NCI-H1105 (cell line): ENCODE measurements at regions not wholly inside any gene's neighbourhood (a gene's known extent, or its start where the extent isn't known, plus 50 kb on each side); places are given as distances from the start of the nearest gene placed in this dataset.
"Not testable (repeated sequence)": the region's sequence is repeated elsewhere in the genome, so short reads cannot be mapped to it uniquely, and the experiment has no call there.

Source experiments
- DNase-seq: peaks from one replicate; lab custom pipeline; 2025; lab: John Stamatoyannopoulos, UW

- DNase-seq = no peak
Measured at GRCh38 chr11:23151819-23152218, 291.5 kb upstream of the CCDC179 start.

- no peak for DNase-seq
Measured at GRCh38 chr11:23155503-23155902, 295.2 kb upstream of the CCDC179 start.

- DNase-seq = no peak
Measured at GRCh38 chr11:23164022-23164421, 303.7 kb upstream of the CCDC179 start.

DNA sequence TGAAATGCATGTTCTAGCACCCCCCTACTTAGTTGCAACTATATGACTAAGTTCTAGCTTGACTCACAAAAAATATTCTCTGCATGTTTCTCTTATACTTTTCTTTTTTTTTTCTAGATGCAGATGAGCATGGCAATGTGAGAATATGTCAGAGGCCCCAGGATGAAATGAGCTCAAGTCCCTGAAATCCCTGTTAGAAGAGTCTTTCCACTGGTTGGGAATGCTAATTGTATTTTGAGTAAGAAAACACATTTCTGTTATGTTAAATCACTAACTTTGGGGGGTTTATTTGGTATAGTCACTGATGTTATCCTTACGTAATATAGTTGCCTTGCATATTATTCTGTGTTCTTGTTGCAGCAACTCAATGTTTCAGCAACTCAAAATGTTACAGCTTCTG, 306.1 kb upstream of the CCDC179 start:
- no peak for DNase-seq

DNA sequence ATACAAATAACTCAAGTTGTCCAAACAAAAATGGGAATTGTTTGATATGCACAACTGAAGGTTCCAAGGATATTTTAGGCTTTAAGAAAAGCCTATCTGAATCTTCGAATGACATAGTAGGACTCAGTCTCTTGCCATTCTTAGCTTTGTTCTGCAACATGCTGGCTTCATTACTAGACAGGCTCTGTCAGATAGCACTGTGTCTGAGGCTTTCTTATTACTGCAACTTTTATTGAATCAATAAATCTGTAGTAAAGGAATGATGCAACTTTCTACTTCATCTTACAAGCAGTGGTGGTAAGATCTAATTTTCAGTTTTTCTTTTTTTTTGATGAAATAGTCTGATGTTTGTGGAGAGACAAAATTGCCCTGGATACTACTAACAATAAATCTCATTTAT, 319.3 kb upstream of the CCDC179 start:
- no peak for DNase-seq

- DNase-seq = no peak
Measured at GRCh38 chr11:23181022-23181807, 320.9 kb upstream of the CCDC179 start.

- DNase-seq = no peak
Measured at GRCh38 chr11:23192256-23192655, 332.0 kb upstream of the CCDC179 start.

DNA sequence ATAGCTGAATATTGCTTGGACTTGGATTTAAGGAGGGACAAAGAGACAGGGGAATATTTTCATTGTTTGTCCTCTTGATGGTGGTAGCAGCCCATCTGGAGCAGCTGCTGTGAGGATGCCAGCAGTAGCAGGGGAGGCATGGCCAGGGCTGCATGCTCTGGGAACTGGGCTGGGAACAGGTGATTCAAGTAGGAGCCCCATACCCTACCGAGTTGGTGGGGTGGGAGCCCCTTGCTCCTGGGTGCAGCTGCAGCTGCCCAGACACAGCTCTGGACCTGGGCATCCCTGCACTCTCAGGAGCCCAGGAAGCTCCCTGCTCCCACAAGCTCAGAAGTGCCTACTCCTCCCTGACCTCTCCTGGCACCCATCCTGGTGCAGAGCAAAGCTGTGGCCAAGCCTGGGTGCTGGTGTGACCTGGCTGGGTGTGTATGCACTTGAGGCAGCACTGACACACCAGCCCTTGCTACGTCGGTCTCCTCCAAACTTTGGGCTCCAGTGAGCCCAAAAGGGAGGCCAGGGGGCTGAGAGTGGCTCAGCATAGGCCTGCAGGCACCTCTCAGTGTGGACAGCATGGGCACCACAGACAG, 341.8 kb upstream of the CCDC179 start:
- no peak for DNase-seq

GRCh38 chr11:23202611-23203010, 342.3 kb upstream of the CCDC179 start:
- no peak for DNase-seq

DNA sequence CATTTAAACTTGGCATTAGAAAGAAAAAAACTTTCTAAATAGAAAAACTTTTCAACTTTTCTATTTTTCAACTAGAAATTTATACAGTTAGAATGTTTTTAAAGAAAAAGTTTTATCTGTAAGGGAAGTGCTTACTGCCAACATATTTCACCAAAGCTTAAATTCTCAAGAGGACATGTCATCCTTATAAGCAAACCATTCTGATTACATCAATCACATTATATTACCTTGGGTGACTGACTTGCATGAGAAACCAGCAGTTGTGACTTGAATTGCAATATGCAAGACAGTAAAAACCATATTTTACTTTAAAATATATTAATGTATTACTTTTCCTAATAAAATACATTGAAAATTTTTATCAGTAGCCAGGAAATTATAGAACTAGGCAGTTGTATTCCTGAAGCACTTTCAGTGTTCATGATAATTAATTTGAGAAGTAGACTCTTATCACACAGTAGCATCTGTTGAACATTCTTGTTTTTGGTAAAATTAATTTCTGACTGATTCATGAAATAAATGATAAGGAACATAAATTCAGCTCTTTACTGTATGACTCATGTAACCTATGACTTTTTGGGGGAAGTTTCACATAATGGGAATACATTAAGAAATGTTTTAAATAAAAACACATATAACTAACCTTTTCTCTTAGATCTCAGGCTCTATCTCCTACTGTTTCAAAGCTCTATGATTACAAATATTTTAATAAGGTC, 345.0 kb upstream of the CCDC179 start:
- no peak for DNase-seq

- DNase-seq = no peak
Measured at GRCh38 chr11:23206741-23207336, 346.6 kb upstream of the CCDC179 start.

DNA sequence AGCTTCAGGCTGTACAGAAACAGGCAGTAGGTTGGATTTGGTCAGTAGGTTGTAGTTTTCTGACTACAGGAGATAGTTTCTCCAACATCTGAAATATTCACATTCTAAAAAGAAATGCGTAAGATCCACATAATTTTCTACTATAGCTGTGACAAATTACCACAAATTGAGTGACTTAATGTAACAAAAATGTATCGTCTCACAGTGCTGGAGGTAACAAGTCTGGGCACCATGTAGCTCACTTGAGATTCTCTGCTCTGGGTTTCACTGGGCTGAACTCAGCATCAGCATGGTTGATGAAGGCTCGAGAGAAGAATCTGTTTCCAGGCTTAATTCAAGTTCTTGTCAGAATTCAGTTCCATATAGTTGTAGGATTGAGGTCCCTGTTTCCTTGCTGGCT, 350.9 kb upstream of the CCDC179 start:
- no peak for DNase-seq

- no peak for DNase-seq
Measured at GRCh38 chr11:23212807-23213206, 352.5 kb upstream of the CCDC179 start.

DNA sequence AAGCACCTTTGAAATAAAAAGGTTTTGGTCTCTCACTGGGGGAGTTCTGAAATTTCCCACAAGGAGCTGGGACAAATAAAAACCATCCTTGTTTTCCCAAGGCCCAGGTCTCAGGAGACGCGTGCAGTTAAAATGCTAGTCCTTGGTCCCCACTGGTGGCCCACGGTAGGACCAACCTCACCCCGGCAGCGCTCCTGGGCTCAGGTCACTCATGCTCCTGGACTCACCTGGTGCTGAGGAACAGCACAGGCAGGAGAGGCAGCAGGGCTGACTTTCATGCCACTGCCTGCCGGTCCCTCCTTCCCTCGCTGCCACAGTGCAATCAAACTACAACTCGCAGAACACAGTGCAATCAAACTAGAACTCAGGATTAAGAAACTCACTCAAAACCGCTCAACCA, 356.8 kb upstream of the CCDC179 start:
- no peak for DNase-seq

- not testable (repeated sequence) for DNase-seq
Measured at GRCh38 chr11:23220086-23220485, 359.8 kb upstream of the CCDC179 start.

DNA sequence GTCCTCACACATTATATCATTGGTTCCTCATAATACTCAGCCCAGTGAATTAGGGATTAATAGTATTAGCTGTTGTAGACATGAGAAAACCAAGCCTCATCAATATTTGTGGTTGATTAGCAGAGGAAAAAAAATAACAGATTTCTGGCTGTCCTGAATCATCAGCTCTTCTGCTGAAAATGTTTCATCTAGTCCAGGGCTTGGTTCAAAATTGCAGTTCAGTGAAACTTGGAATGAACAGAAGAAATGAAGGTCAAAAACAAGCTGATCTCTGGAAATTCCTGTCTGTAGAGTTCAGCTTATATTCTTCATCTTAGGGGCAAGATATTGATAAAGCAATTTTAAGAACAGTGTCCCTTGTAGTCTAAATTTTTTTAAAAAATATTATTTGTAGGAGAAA, 361.1 kb upstream of the CCDC179 start:
- DNase-seq = no peak

DNA sequence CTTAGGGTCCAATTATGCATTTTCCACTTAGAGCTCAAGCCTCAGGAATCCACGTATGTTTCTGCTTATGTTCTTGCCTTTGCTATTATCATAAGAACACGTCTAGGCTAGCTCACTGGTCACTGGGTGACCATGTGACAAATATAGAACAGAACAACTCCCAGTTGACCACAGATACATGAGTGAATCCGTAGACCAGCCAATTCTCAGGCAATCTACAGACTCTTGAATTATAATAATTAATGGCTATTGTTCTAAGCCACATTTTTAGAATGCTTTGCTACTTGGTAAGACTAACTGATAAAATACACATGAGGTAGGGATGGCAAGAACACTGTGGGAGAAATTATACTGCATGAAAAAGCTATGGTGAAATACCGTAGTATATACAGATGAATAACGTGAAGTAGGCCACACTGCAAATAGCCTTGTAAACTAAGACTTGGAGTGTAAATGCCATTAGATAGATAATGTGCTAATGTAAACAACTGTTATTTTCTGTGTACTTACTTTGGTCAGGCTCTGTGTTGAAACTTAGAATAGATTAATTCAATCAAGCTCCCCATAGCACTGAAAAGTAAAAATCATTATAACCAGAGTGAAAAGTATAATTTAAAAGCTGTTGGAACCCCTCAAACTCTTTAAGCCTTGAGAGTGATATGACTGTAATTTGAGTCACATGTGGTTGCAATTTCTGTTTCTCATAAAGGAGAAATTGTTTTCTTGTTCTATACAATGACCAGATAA, 366.2 kb upstream of the CCDC179 start:
- DNase-seq = no peak

DNA sequence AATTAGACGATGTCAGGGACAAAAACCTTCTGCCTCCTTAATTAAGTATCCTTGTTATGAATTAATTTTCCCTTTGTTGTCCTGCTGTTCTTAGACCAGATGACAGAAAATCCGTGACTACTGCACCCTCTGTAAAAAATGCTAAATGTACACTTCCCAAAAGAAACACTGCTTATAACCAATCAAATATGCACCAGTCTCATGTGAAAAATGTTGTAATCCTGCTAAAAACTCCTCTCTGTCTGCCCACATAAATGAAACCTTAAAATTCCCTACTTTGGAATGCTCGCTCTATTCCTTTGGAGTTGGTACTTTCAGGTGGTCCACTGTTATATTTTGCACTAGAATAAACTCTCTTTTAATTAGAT, 366.8 kb upstream of the CCDC179 start:
- DNase-seq = no peak

GRCh38 chr11:23232652-23233051, 372.4 kb upstream of the CCDC179 start:
- no peak for DNase-seq

DNA sequence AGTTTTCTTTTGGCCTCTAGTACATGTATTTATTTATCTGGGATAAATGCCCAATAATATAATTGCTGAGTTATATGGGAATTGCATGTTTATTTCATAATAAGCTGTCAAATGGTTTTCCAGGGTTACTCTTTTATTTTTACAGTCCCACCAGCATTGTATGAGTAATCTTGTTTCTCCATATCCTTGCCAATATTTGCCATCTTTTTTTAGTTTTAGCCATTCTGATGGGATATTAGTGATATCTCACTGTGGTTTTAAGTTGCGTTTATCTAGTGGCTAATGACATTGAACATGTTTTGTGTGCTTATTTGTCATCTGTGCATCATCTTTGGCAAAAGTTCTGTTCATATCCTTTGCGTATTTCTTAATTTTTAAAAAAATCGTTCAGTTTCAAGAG, 372.8 kb upstream of the CCDC179 start:
- no peak for DNase-seq

DNA sequence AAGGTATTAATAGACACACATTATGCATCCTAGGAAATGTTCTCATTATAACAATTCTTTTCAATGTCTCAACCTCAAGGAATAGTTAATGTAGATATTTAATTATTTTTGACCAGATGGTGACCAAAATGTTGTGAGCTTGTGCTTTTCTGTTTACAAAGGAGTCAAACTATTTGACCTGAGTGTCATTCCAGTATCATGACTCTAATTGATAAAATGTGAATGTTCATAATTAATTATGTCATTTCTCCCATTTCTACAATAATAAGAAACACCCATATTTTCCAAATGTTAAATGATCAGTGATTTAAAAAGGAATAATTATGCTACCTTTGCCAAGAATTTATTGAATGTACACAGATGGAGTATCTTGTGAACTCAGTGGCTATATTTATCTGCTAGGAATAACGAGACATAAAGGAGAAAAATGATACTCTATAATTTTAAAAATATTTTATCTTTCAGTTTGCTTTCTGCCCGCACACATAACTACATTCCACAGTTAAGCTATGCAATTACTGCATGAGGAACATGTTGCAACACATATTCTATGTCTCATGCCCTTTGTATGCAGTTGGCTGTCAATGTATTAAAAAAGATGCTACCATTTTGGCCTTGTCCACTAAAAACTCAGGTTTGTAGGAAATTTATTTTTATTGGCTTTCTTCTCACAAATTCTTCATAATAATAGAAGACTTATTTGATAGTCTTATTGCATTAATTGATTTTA, 376.7 kb upstream of the CCDC179 start:
- DNase-seq = no peak

- no peak for DNase-seq
Measured at GRCh38 chr11:23252426-23252825, 392.2 kb upstream of the CCDC179 start.
